ENCODE measurements at regions not wholly inside any gene's neighbourhood (a gene's known extent, or its start where the extent isn't known, plus 50 kb on each side); places are given as distances from the start of the nearest gene placed in this dataset.

DNA sequence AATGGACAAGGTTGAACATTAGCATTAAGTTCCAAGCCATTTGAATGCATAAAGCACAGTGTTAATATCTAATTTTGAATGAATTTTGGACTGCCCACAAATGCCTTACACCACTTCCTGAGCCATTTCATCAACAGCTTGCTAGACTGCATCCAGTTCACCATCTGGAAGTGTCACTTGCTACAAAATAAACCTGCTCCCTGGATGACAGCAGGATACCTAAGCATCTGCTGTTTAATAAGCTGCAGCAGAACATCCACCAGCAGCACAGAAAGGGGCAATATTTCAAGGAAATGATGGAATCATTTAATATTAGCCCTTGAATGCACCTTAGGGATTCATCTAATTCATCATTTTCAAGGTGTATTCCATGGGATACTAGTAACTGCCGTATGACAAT lies 76.6 kb upstream of the PCDH9 start:
- no peaks in the 10 kb centered on the region for H3K36me3 ChIP-seq
- no peak overlapping the region for H3K4me3 ChIP-seq
- H3K27ac ChIP-seq, result no peak overlapping the region
- no peak for DNase-seq
- no peaks in the 10 kb centered on the region for H3K27me3 ChIP-seq
- no peaks in the 10 kb centered on the region for H3K4me1 ChIP-seq
- peaks cover 0 to 2% (median 0%) of the 10 kb centered on the region in 4 donors for H3K9me3 ChIP-seq
- no peak for TF ChIP-seq POLR2AphosphoS5 (IDR thresholded peaks at IDR 0.05)
- TF ChIP-seq POLR2A (IDR thresholded peaks at IDR 0.05), result no peak
- TF ChIP-seq EP300 (IDR thresholded peaks at IDR 0.05), result no peak
- TF ChIP-seq CTCF (IDR thresholded peaks at IDR 0.05), result no peak
- intact Hi-C loops (cut with DNase I), result no loop called here
- WGBS, 2 donors, result 90 to 91% methylated on average over 1 of the region's 1 CpG

GRCh38 chr13:67303661-67304333 lies 73.7 kb upstream of the PCDH9 start:
- no peak overlapping the region for H3K27ac ChIP-seq
- intact Hi-C loops (cut with DNase I), result no loop called here
- WGBS, 2 donors, result 68 to 69% methylated on average over 6 of the region's 6 CpGs
- H3K4me1 ChIP-seq, result no peaks in the 10 kb centered on the region
- no peak for TF ChIP-seq EP300 (IDR thresholded peaks at IDR 0.05)
- no peak for TF ChIP-seq CTCF (IDR thresholded peaks at IDR 0.05)
- TF ChIP-seq POLR2AphosphoS5 (IDR thresholded peaks at IDR 0.05), result no peak
- no peak for TF ChIP-seq POLR2A (IDR thresholded peaks at IDR 0.05)
- no peak for DNase-seq
- no peaks in the 10 kb centered on the region for H3K27me3 ChIP-seq
- H3K36me3 ChIP-seq, result no peaks in the 10 kb centered on the region
- H3K4me3 ChIP-seq, result no peak overlapping the region
- H3K9me3 ChIP-seq, result peaks cover 0 to 2% (median 0%) of the 10 kb centered on the region in 4 donors

DNA sequence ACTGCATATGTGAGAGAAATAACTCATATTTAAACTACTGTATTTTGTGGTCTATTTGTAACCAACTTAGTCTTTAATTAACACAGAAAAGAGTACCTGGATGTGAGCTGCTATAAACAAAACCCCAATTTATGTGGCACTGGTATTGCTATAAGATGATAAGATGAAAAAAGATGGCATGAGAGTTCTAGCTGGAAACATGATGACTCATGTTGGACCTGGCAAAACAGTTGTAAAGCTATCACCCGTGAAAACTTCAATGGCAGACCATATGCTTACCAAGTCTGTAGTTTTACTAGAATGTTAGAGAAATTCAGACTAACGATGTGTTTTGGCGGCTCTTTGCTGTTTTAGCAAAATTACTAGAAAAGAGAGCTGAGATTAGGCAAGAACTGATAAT lies 69.6 kb upstream of the PCDH9 start:
- intact Hi-C loops (cut with DNase I), result no loop called here

DNA sequence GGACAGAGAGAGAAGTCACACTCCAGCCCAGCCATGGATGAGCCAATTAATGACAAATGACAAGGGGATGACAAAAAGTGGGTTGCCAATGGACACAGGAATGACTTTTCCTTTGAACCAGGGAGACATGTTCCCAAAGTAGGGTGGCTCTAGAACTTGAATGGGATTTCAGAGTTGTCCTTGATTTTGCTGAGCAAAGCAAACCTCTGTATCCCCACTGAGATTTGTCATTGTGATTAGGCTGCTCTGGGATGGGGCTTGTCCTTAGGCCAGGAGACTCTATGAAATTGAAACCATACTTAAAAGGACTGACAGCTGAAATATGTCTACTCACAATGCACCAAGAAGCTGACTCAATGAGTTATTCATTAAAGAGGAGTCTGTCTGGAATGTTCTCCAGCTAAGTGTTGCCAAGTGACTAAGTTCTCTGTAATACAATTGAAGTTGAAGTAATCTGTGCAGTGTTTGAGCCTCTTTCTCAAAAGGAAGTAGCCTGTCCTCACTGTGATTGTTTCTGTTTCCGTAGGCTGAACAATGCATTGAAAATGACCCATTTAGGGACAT lies 69.0 kb upstream of the PCDH9 start:
- no peaks in the 10 kb centered on the region for H3K36me3 ChIP-seq
- no peaks in the 10 kb centered on the region for H3K27me3 ChIP-seq
- WGBS, 2 donors, result 82 to 88% methylated on average over 1 of the region's 1 CpG
- peak overlapping the region in 1 of 4 donors; percentile 13 for H3K27ac ChIP-seq
- no peaks in the 10 kb centered on the region for H3K4me1 ChIP-seq
- H3K4me3 ChIP-seq, result no peak overlapping the region
- no peaks in the 10 kb centered on the region for H3K9me3 ChIP-seq
- intact Hi-C loops (cut with DNase I), result no loop called here
- DNase-seq, result no peak
- TF ChIP-seq POLR2AphosphoS5 (IDR thresholded peaks at IDR 0.05) (no peak), CTCF (IDR thresholded peaks at IDR 0.05) (no peak), POLR2A (IDR thresholded peaks at IDR 0.05) (no peak), EP300 (IDR thresholded peaks at IDR 0.05) (no peak)

More for the DNA sequence above, 69.6 kb upstream of the PCDH9 start:
- Histone ChIP-seq H3K36me3 (no peaks in the 10 kb centered on the region), H3K27ac (peak overlapping the region in 1 of 4 donors; percentile 13), H3K27me3 (no peaks in the 10 kb centered on the region), H3K9me3 (no peaks in the 10 kb centered on the region), H3K4me3 (no peak overlapping the region), H3K4me1 (no peaks in the 10 kb centered on the region)
- TF ChIP-seq POLR2AphosphoS5 (IDR thresholded peaks at IDR 0.05) (no peak), EP300 (IDR thresholded peaks at IDR 0.05) (no peak), CTCF (IDR thresholded peaks at IDR 0.05) (no peak), POLR2A (IDR thresholded peaks at IDR 0.05) (no peak)
- no peak for DNase-seq
- WGBS, 2 donors, result 79 to 93% methylated on average over 3 of the region's 3 CpGs

All from sigmoid colon (tissue), 6 donors.